Endothelial cell of umbilical vein (primary cell): ENCODE measurements at regions not wholly inside any gene's neighbourhood (a gene's known extent, or its start where the extent isn't known, plus 50 kb on each side); places are given as distances from the start of the nearest gene placed in this dataset.

ENCODE experiments used
- BruUV-seq: library from RNA; stranded (reverse); fragments of 400-500 nt; replicated peaks from 2 replicates; lab custom pipeline; 2021; lab: Mats Ljungman, UMichigan
- CTCF ChIA-PET: fragments of 300-600, 350-600 bp; sonication (Branson Sonifier 250); formaldehyde crosslinking; loops from one replicate; lab custom pipeline; 2021; ENCODE audit warnings: antibody characterized with exemption, inconsistent platforms; lab: Charles Lee
- POLR2A ChIA-PET: fragments of 300-600, 350-600 bp; sonication (Branson Sonifier 250); formaldehyde crosslinking; loops from one replicate; lab custom pipeline; 2021; ENCODE audit warnings: antibody characterized with exemption, inconsistent platforms; lab: Charles Lee
- DNase-seq: peaks from one replicate; pipeline ENCODE4 v3.0.0-alpha.2; 2011; ENCODE audit warnings: low read depth, low spot score
- FAIRE-seq: peaks from 2 replicates; lab custom pipeline; 2011; peaks lifted over from hg19 to GRCh38; lab: Jason Lieb, UNC
- H2AFZ ChIP-seq: 2 replicates; pipeline ENCODE4 v1.6.0; 2012; ENCODE audit warnings: low read depth, low read length, control low read depth, inconsistent platforms
- H3K27ac ChIP-seq: 2 replicates; pipeline ENCODE4 v1.5.1; 2011; ENCODE audit warnings: low read depth, mild to moderate bottlenecking, control low read depth, low read length, moderate library complexity; ENCODE audit not compliant: insufficient read depth
- H3K27me3 ChIP-seq, 2 experiments: 2 replicates each; pipeline versions ENCODE4 v1.6.0 to v1.6.1; 2011; ENCODE audit warnings: low read length in 2 of 2, mixed read lengths in 1 of 2; ENCODE audit not compliant: control insufficient read depth in 2 of 2, insufficient read depth in 2 of 2
- H3K36me3 ChIP-seq, 2 experiments: 2 replicates in 1 of 2; 3 replicates in 1 of 2; pipeline ENCODE4 v1.5.1; 2011; ENCODE audit warnings: low read length in 2 of 2, mild to moderate bottlenecking in 1 of 2, moderate library complexity in 1 of 2; ENCODE audit not compliant: control insufficient read depth in 2 of 2, insufficient read depth in 2 of 2; ENCODE audit errors: extremely low read depth in 1 of 2
- H3K4me1 ChIP-seq: 3 replicates; pipeline ENCODE4 v1.5.1; 2011; ENCODE audit warnings: mild to moderate bottlenecking, low read length; ENCODE audit not compliant: control insufficient read depth, insufficient read depth; ENCODE audit errors: extremely low read depth
- H3K4me2 ChIP-seq: 2 replicates; pipeline ENCODE4 v1.6.1; 2011; ENCODE audit warnings: low read length, control low read depth, mixed read lengths; ENCODE audit not compliant: insufficient read depth
- H3K4me3 ChIP-seq, 3 experiments: fragments of 200-600 bp in 1 of 3; sonication (generic), shearing (Covaris generic) in 1 of 3; replicated peaks in 1 of 3; 2 replicates each; pipeline ENCODE4 v1.5.1; 2011 to 2016; ENCODE audit warnings: control low read depth in 3 of 3, low read length in 3 of 3, mild to moderate bottlenecking in 2 of 3, inconsistent platforms in 1 of 3, low read depth in 1 of 3, moderate library complexity in 1 of 3; ENCODE audit not compliant: insufficient read depth in 1 of 3
- H3K79me2 ChIP-seq: 2 replicates; pipeline ENCODE4 v1.6.0; 2012; ENCODE audit warnings: low read length, inconsistent platforms; ENCODE audit not compliant: control insufficient read depth, insufficient read depth
- H3K9ac ChIP-seq: replicated peaks from 2 replicates; pipeline ENCODE3; 2011; ENCODE audit warnings: low read length, control low read depth; ENCODE audit not compliant: insufficient read depth; ENCODE audit errors: extremely low read depth
- H3K9me1 ChIP-seq: replicated peaks from 3 replicates; pipeline ENCODE4 v1.6.0; 2011; ENCODE audit warnings: mild to moderate bottlenecking, low read length; ENCODE audit not compliant: control insufficient read depth, insufficient read depth; ENCODE audit errors: extremely low read depth
- H3K9me3 ChIP-seq: replicated peaks from 2 replicates; pipeline ENCODE4 v1.5.1; 2012; ENCODE audit warnings: low read length, inconsistent platforms; ENCODE audit not compliant: control insufficient read depth, insufficient read depth
- H4K20me1 ChIP-seq: replicated peaks from 2 replicates; pipeline ENCODE3; 2011; ENCODE audit warnings: mild to moderate bottlenecking, low read length; ENCODE audit not compliant: control insufficient read depth, insufficient read depth; ENCODE audit errors: extremely low read depth
- FOS ChIP-seq: IDR thresholded peaks from 2 replicates; pipeline ENCODE4 v1.6.1; 2011; ENCODE audit warnings: mild to moderate bottlenecking, low read length, moderate library complexity, borderline replicate concordance; ENCODE audit not compliant: insufficient read depth
- MAX ChIP-seq: IDR thresholded peaks from 2 replicates; pipeline ENCODE4 v1.6.1; 2011; ENCODE audit not compliant: insufficient read depth, insufficient read length
- MYC ChIP-seq: IDR thresholded peaks from one replicate; pipeline ENCODE4 v1.6.1; 2011; ENCODE audit warnings: mild to moderate bottlenecking, low read depth, low read length
- POLR2A ChIP-seq: IDR thresholded peaks from 2 replicates; pipeline ENCODE4 v1.6.1; 2012; ENCODE audit warnings: low read depth, mild to moderate bottlenecking, control low read depth, low read length
- dilution Hi-C: fragments of 300-500 bp; cut with MboI; formaldehyde crosslinking; loops from one replicate; pipeline ENCODE4 v1.15.0; 2019; ENCODE audit warnings: low sequenced_read_pairs; ENCODE audit not compliant: extremely low pct_ligation_motif_present
- intact Hi-C: fragments of 100-400 bp; cut with micrococcal nuclease; formaldehyde crosslinking; loops from one replicate; pipeline ENCODE4 v1.10.0; 2022

DNA sequence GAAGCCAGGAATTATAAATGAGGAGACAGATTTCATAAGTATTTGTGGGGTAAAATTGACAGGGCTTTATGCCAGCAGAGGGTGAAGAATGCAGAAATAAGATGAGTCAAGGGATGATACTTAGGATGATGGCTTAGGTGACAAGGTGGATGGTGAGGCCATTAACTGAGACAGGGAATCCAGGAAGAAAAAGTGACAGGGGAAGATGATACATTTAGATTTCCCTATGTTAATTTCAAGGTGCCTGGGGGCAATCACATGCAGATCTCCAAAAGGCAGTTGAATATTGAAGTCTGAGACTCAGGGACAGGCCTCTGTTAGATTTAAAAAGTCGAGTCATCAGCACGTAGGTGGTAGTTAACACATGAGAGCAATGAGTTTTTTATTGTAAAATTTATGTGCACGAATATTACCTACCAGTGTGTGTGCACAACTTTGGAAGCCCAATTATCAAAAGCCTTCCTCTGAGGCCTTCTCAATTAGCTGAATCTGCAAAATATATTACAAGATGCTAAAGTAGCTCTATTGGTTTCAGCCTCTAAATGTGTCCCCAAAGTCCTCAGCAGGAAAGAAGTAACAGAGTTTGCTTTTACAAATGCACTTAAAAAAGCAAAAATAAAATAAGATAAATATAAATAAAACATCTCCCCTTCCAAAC lies 67.9 kb upstream of the CHL1 start:
- H3K9me1 ChIP-seq = no peaks in the 10 kb centered on the region
- no peak overlapping the region for H3K4me2 ChIP-seq
- H4K20me1 ChIP-seq = no peaks in the 10 kb centered on the region
- H3K9ac ChIP-seq = no peak overlapping the region
- intact Hi-C loops (no loop called here), dilution Hi-C loops (no loop called here)
- H3K9me3 ChIP-seq = peaks cover 10% of the 10 kb centered on the region
- ChIA-PET CTCF (no interaction called here), POLR2A (no interaction called here)
- H3K4me3 ChIP-seq = no peak overlapping the region
- no peaks in the 10 kb centered on the region for H3K79me2 ChIP-seq
- BruUV-seq = no TSS peak
- no peak for FAIRE-seq
- DNase-seq = no peak
- no peaks in the 10 kb centered on the region for H3K4me1 ChIP-seq
- H3K27ac ChIP-seq = no peak overlapping the region
- no peak overlapping the region for H2AFZ ChIP-seq
- no peaks in the 10 kb centered on the region for H3K27me3 ChIP-seq
- no peaks in the 10 kb centered on the region for H3K36me3 ChIP-seq
- TF ChIP-seq FOS = no peak

DNA sequence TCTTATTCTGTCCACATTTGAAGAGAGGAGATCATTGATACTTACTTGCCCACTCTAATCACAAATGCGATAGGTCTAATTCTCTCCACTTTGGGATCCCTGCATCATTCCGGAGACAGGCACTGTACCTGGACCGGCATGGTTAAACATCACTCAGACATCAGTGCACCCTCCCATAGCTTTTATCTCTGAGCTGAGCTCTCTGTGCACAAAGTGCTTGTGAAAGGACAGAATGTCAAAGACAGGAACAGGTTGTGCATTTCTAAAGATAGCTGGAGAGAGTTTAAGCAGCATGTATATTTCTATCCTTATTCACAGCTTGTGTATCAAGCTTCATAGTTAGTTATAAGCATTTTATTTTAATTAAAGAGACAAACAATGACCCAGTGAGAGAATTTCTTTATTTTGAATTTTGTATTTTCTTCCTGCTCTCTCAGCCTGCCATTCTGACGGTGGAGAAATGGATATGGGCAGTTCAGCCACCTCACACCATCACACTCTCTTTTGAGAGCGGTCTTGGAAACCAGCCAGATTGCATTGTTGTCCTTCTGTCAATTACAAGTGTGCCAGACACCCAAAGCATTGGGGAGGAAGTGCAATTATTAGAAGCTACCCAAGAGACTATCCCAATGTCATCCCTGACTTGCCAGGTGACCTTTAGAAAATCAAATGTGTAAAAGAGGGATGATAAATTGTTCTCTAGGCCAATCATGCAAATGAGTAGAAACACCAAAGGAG lies 65.2 kb upstream of the CHL1 start:
- H3K27ac ChIP-seq = no peak overlapping the region
- ChIA-PET CTCF (no interaction called here), POLR2A (no interaction called here)
- no peaks in the 10 kb centered on the region for H3K4me1 ChIP-seq
- no peak for TF ChIP-seq MAX
- no peak for TF ChIP-seq POLR2A
- TF ChIP-seq MYC = no peak
- H3K9ac ChIP-seq = no peak overlapping the region
- intact Hi-C loops (no loop called here), dilution Hi-C loops (no loop called here)
- H4K20me1 ChIP-seq = no peaks in the 10 kb centered on the region
- DNase-seq = no peak
- BruUV-seq = no TSS peak
- no peaks in the 10 kb centered on the region for H3K36me3 ChIP-seq
- no peak overlapping the region for H3K4me2 ChIP-seq
- H3K27me3 ChIP-seq = no peaks in the 10 kb centered on the region
- H3K9me3 ChIP-seq = peaks cover 7% of the 10 kb centered on the region
- H2AFZ ChIP-seq = no peak overlapping the region
- no peak overlapping the region for H3K4me3 ChIP-seq
- no peak for FAIRE-seq
- no peaks in the 10 kb centered on the region for H3K79me2 ChIP-seq
- H3K9me1 ChIP-seq = no peaks in the 10 kb centered on the region
